Endothelial cell (in vitro differentiated cells): ENCODE measurements at regions not wholly inside any gene's neighbourhood (a gene's known extent, or its start where the extent isn't known, plus 50 kb on each side); places are given as distances from the start of the nearest gene placed in this dataset.

Experiments
- DNase-seq: peaks from one replicate; pipeline ENCODE4 v3.0.0; 2021; ENCODE audit warnings: low spot score
- H3K27ac Mint-ChIP-seq: one replicate; pipeline ENCODE4 v1.8.0; 2021; ENCODE audit warnings: mixed read lengths, inconsistent platforms; ENCODE audit not compliant: unreplicated experiment
- H3K27me3 Mint-ChIP-seq: one replicate; pipeline ENCODE4 v1.8.0; 2021; ENCODE audit warnings: mild to moderate bottlenecking, moderate library complexity, mixed read lengths, inconsistent platforms; ENCODE audit not compliant: unreplicated experiment
- H3K36me3 Mint-ChIP-seq: one replicate; pipeline ENCODE4 v1.8.0; 2021; ENCODE audit warnings: mild to moderate bottlenecking, low read depth, mixed read lengths, inconsistent platforms; ENCODE audit not compliant: unreplicated experiment
- H3K4me1 Mint-ChIP-seq: one replicate; pipeline ENCODE4 v1.8.0; 2021; ENCODE audit warnings: mild to moderate bottlenecking, mixed read lengths, inconsistent platforms; ENCODE audit not compliant: unreplicated experiment
- H3K4me3 Mint-ChIP-seq: one replicate; pipeline ENCODE4 v1.8.0; 2021; ENCODE audit warnings: mild to moderate bottlenecking, mixed read lengths, inconsistent platforms; ENCODE audit not compliant: unreplicated experiment
- H3K9me3 Mint-ChIP-seq: one replicate; pipeline ENCODE4 v1.8.0; 2021; ENCODE audit warnings: mixed read lengths, inconsistent platforms; ENCODE audit not compliant: unreplicated experiment
- TF ChIP-seq, protein P1 (sequence below): fragments of 200-600 bp; sonication (generic); IDR thresholded peaks from one replicate; pipeline ENCODE4 v1.5.0; 2021; ENCODE audit warnings: antibody characterized with exemption; ENCODE audit not compliant: unreplicated experiment

DNA sequence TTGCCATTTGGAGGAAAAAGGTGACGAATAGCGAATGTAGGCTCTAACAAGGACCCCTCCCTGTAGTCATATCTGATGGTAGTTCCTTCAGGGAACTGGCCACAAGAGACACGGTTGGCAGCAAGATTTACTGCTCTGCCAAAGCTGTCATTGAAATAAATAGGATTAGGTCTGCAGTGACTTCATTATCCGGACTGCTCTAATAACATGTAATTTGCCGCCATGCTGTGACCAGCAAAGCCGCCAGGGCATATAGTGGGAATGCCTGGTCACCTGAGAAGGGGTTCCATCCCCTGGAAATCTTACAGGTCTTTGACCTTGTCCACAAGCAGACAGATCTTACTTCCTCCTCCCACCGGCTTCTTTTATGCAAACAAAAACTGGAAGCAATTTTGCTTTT lies 59.4 kb upstream of the LAPTM4A start:
- peaks cover 30% of the 10 kb centered on the region for H3K4me1 Mint-ChIP-seq
- no peaks in the 10 kb centered on the region for H3K9me3 Mint-ChIP-seq
- DNase-seq = no peak
- no peak overlapping the region for H3K27ac Mint-ChIP-seq
- peaks cover 10% of the 10 kb centered on the region for H3K27me3 Mint-ChIP-seq
- no peaks in the 10 kb centered on the region for H3K36me3 Mint-ChIP-seq
- peak overlapping the region; percentile 67 for H3K4me3 Mint-ChIP-seq
- TF ChIP-seq, protein P1, sequence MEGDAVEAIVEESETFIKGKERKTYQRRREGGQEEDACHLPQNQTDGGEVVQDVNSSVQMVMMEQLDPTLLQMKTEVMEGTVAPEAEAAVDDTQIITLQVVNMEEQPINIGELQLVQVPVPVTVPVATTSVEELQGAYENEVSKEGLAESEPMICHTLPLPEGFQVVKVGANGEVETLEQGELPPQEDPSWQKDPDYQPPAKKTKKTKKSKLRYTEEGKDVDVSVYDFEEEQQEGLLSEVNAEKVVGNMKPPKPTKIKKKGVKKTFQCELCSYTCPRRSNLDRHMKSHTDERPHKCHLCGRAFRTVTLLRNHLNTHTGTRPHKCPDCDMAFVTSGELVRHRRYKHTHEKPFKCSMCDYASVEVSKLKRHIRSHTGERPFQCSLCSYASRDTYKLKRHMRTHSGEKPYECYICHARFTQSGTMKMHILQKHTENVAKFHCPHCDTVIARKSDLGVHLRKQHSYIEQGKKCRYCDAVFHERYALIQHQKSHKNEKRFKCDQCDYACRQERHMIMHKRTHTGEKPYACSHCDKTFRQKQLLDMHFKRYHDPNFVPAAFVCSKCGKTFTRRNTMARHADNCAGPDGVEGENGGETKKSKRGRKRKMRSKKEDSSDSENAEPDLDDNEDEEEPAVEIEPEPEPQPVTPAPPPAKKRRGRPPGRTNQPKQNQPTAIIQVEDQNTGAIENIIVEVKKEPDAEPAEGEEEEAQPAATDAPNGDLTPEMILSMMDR = no peak

DNA sequence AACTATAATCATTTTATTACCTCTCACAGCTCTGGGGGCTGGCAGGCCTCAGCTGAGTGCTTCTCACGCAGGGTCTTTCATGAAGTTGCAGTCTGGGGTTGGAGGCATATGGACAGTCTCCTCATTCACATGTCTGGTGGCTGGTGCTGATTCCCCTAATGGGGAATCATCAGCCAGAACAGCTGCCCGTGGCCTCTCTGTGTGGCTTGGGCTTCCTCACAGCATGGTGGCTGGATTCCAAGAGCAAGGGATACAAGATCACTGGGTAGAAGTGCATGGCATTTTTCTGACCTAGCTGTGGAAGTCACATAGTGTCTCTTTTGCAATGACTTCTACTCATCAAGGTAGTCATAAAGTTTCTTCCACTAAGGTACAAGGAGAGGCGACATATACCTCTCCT lies 59.0 kb upstream of the LAPTM4A start:
- DNase-seq = no peak
- Mint-ChIP-seq H3K27ac (no peak overlapping the region), H3K4me1 (peaks cover 32% of the 10 kb centered on the region), H3K9me3 (no peaks in the 10 kb centered on the region), H3K36me3 (no peaks in the 10 kb centered on the region), H3K27me3 (peaks cover 10% of the 10 kb centered on the region), H3K4me3 (no peak overlapping the region)
- TF ChIP-seq, protein P1 = no peak

DNA sequence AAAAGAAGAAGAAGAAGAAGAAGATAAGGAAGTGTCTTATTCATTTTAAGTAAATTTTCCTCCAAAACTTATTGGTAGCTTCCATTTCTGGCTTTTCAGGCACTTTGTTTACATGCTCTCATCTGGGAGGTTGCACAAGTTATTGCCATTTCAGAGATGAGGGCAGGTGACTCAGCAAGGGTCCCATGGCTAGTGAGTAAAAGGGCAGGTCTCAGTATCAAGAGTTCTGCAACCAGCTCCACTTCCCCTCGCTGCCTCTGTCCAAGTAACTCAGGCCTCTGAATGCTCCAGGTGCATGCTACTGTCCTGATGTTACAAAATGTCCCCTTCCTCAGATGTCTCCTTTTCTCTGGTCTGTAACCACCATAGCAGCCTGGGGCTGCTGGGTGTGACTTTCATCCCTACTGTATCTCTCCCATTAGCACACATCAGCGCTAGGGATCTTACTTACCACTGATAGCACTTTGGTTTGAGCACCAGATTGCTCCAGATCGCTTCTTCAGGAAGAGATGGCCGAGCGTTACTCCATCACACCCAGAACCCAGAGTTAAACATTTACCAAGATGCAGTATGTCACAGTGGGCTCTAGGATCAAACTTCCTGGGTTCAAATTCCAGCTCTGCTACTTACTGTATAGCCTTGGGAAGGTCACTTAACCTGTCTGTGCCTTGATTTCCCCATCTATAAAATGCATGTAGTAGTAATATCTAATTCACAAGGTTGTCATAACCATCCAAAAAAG lies 57.4 kb upstream of the LAPTM4A start:
- peaks cover 10% of the 10 kb centered on the region for H3K27me3 Mint-ChIP-seq

DNA sequence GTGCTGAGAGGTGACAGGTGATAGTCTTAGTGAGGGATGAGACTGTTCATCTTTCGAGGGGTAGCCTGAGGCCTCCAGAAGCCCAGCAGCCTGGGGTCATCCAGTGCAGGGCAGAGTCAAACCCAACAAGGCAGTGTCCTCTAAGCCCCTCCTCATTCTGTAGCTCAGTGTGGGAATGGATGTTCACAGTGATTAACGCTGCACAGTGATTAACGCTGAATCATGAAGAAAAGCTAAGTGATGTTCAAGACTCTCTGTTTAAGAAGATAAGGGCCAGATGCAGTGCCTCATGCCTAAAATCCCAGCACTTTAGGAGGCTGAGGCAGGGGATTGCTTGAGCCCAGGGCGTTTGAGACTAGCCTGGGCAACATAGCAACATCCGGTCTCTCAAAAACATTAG lies 56.3 kb upstream of the LAPTM4A start:
- Mint-ChIP-seq H3K4me1 (peaks cover 27% of the 10 kb centered on the region), H3K4me3 (no peak overlapping the region), H3K36me3 (peaks cover 3% of the 10 kb centered on the region), H3K27me3 (peaks cover 8% of the 10 kb centered on the region), H3K9me3 (no peaks in the 10 kb centered on the region), H3K27ac (no peak overlapping the region)
- TF ChIP-seq, protein P1 = no peak
- DNase-seq = no peak

More for the DNA sequence above, 57.4 kb upstream of the LAPTM4A start:
- no peak for DNase-seq
- H3K4me1 Mint-ChIP-seq = peaks cover 35% of the 10 kb centered on the region
- no peak overlapping the region for H3K27ac Mint-ChIP-seq
- H3K4me3 Mint-ChIP-seq = no peak overlapping the region
- H3K36me3 Mint-ChIP-seq = no peaks in the 10 kb centered on the region
- TF ChIP-seq, protein P1 = no peak
- H3K9me3 Mint-ChIP-seq = no peaks in the 10 kb centered on the region

DNA sequence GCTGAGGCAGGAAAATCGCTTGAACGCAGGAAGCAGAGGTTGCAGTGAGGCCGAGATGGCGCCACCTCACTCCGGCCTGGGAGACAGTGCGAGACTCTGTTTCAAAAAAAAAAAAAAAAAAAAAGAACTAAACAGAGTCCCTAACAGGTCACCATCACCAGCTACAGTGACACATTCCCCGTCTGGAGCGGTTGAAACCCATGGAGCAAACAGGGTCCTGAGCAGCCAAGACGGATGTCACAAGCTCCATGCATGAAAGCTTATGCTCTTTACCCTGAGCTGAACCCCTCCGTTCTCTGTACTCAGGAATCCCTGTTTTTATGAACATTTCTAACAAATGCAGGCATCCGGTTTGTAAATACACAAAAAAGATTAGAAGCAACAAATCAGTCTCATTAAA lies 55.9 kb upstream of the LAPTM4A start:
- no peaks in the 10 kb centered on the region for H3K9me3 Mint-ChIP-seq
- H3K36me3 Mint-ChIP-seq = peaks cover 7% of the 10 kb centered on the region
- no peak overlapping the region for H3K4me3 Mint-ChIP-seq
- DNase-seq = no peak
- peaks cover 25% of the 10 kb centered on the region for H3K4me1 Mint-ChIP-seq
- TF ChIP-seq, protein P1 = no peak
- no peak overlapping the region for H3K27ac Mint-ChIP-seq
- peaks cover 6% of the 10 kb centered on the region for H3K27me3 Mint-ChIP-seq
